Activated CD4-positive, alpha-beta T cell treated with anti-CD3 and anti-CD28 coated beads for 36 hours (primary cell): ENCODE measurements at regions not wholly inside any gene's neighbourhood (a gene's known extent, or its start where the extent isn't known, plus 50 kb on each side); places are given as distances from the start of the nearest gene placed in this dataset.

Experiments
- ATAC-seq: fragments of 200-7000 bp; cut with Tn5 transposase; one replicate; pipeline ENCODE4 v1.10.0; 2021; ENCODE audit warnings: mild to moderate bottlenecking, moderate library complexity
- CTCF ChIA-PET: fragments of 350-600 bp; sonication (Branson Sonifier 250); formaldehyde crosslinking; loops from one replicate; lab custom pipeline; 2021; ENCODE audit warnings: antibody characterized with exemption; lab: Charles Lee
- POLR2A ChIA-PET: fragments of 350-600 bp; sonication (Branson Sonifier 250); formaldehyde crosslinking; loops from one replicate; lab custom pipeline; 2021; ENCODE audit warnings: antibody characterized with exemption, inconsistent platforms; lab: Charles Lee
- DNase-seq: peaks from one replicate; pipeline ENCODE4 v3.0.0-alpha.2; 2020
- H3K27ac Mint-ChIP-seq: one replicate; pipeline ENCODE4 v1.8.0; 2021; ENCODE audit warnings: mixed read lengths
- H3K27me3 Mint-ChIP-seq: one replicate; pipeline ENCODE4 v1.8.0; 2021; ENCODE audit warnings: mixed read lengths
- H3K36me3 Mint-ChIP-seq: one replicate; pipeline ENCODE4 v1.8.0; 2021; ENCODE audit warnings: low read depth, mixed read lengths
- H3K4me1 Mint-ChIP-seq: one replicate; pipeline ENCODE4 v1.8.0; 2021; ENCODE audit warnings: mixed read lengths
- H3K4me3 Mint-ChIP-seq: one replicate; pipeline ENCODE4 v1.8.0; 2021; ENCODE audit warnings: mild to moderate bottlenecking, moderate library complexity, mixed read lengths
- H3K9me3 Mint-ChIP-seq: one replicate; pipeline ENCODE4 v1.8.0; 2021; ENCODE audit warnings: low read depth, mixed read lengths
- intact Hi-C, 2 experiments: fragments of 100-400 bp; cut with DNase I in 1 of 2; cut with micrococcal nuclease in 1 of 2; formaldehyde crosslinking; loops; one replicate each; pipeline versions ENCODE4 v1.14.2 to v1.15.1; 2022 to 2024; cut with DNase I, micrococcal nuclease

DNA sequence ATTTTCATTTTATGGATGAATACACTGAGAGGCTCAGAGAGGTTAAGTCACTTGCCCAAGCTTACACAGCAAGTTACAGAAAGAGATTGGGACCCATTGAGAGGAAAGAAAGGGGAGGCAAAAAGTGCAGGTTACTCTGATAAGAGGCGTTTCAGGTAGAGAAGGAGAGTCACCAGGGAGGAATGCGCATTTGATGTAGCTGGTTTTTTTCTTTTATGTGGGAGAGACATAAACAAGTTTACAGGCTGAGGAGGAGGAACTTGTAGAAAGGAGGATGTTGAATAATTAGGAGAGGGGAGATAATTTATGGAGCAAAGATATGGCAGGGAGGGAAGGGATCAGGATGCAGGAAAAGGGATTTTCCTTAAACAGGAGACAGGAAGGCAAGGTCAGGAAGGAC lies 297.0 kb downstream of the PCNX1 start:
- Mint-ChIP-seq H3K4me1 (peaks cover 2% of the 10 kb centered on the region), H3K9me3 (peaks cover 3% of the 10 kb centered on the region), H3K27me3 (peaks cover 6% of the 10 kb centered on the region), H3K4me3 (no peak overlapping the region), H3K36me3 (no peaks in the 10 kb centered on the region), H3K27ac (no peak overlapping the region)
- ChIA-PET CTCF (interaction anchor here (0.6 kb wide), 1 partner anchor 48 kb away, joined by 3 read pairs; no protein-coding TSS in a partner anchor), POLR2A (no interaction called here)
- intact Hi-C loops = no loop called here
- DNase-seq = no peak
- no peak for ATAC-seq

DNA sequence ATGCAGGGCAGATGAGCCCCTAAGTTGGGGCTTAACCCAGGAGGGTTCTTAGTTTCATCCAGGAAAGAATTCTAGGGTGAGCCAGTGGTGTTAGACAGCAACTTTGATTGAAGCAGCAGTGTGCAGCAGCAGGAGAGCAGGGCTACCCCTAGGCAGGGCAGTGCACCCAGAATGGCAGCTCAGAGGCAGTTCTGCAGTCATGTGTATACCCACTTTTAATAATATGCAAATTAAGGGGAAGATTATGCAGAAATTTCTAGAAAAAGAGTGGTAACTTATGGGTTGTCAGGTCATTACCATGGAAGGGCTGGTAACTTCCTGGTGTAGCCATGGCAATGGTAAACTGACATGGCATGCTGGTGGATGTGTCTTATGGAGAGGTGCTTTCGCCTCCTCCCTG lies 297.5 kb downstream of the PCNX1 start:
- Mint-ChIP-seq H3K27ac (no peak overlapping the region), H3K9me3 (peaks cover 3% of the 10 kb centered on the region)
- ATAC-seq = no peak

DNA sequence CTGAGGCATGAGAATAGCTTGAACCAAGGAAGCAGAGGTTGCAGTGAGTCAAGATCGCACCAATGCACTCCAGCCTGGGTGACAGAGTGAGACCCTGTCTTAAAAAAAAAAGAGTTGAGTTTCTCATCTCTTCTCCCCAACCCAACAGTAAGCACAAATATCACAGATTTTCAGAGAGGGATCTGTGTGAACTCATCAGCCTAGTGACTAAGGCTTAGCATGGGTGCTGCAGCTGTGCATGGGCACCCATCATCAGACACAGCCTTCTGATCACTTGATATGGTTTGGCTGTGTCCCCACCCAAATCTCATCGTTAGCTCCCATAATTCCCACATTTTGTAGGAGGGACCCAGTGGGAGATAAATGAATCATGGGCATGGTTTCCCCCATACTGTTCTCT lies 298.9 kb downstream of the PCNX1 start:
- POLR2A ChIA-PET = no interaction called here

More for the DNA sequence above, 297.5 kb downstream of the PCNX1 start:
- Mint-ChIP-seq H3K27me3 (peaks cover 6% of the 10 kb centered on the region), H3K4me1 (peaks cover 2% of the 10 kb centered on the region), H3K4me3 (no peak overlapping the region), H3K36me3 (no peaks in the 10 kb centered on the region)
- ChIA-PET CTCF (no interaction called here), POLR2A (no interaction called here)
- intact Hi-C loops = no loop called here
- no peak for DNase-seq

DNA sequence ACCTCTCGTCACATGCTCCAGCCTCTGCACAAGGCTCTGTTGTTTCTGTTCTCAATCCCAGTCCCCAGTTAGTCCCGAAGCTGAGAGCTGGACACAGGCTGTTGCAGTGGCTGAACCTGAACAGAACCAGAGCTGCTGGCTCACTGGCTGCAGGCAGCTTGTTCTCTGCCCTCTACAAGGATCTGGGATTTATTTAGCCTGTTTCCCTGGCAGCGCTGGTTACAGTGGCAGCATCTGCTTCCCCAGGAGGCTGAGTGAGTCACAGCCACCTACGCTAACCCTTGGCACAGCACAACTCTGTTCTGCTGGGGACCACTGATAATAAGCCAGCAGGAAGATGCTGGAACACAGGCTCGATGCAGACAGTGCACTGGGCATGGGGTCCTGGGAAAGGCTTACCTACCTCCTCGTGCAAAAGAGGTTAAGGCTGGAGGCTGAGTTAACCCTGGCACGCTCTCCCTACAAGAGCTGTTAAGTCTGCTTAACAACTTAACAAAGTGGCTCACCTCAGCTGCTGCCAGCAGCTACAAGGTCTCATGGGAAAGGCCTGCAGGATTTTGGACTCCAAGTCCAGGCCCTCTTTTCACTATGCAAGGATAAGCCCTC lies 299.6 kb downstream of the PCNX1 start:
- Mint-ChIP-seq H3K9me3 (peaks cover 3% of the 10 kb centered on the region), H3K27me3 (peaks cover 6% of the 10 kb centered on the region), H3K36me3 (no peaks in the 10 kb centered on the region), H3K27ac (no peak overlapping the region), H3K4me1 (peaks cover 2% of the 10 kb centered on the region), H3K4me3 (no peak overlapping the region)
- DNase-seq (no peak), ATAC-seq (no peak)
- ChIA-PET POLR2A (no interaction called here), CTCF (interaction anchor here (0.6 kb wide), 1 partner anchor 565 kb away, joined by 3 read pairs; no protein-coding TSS in a partner anchor)
- intact Hi-C loops = no loop called here

More for the DNA sequence above, 298.9 kb downstream of the PCNX1 start:
- Mint-ChIP-seq H3K4me1 (peaks cover 2% of the 10 kb centered on the region), H3K27me3 (peaks cover 6% of the 10 kb centered on the region), H3K27ac (no peak overlapping the region), H3K9me3 (peaks cover 3% of the 10 kb centered on the region), H3K4me3 (no peak overlapping the region), H3K36me3 (no peaks in the 10 kb centered on the region)
- ATAC-seq (no peak), DNase-seq (no peak)
- CTCF ChIA-PET = interaction anchor here (0.6 to 0.7 kb wide), 2 partner anchors 14 to 548 kb away, joined by 3 read pairs; no protein-coding TSS in a partner anchor
- intact Hi-C loops = no loop called here

DNA sequence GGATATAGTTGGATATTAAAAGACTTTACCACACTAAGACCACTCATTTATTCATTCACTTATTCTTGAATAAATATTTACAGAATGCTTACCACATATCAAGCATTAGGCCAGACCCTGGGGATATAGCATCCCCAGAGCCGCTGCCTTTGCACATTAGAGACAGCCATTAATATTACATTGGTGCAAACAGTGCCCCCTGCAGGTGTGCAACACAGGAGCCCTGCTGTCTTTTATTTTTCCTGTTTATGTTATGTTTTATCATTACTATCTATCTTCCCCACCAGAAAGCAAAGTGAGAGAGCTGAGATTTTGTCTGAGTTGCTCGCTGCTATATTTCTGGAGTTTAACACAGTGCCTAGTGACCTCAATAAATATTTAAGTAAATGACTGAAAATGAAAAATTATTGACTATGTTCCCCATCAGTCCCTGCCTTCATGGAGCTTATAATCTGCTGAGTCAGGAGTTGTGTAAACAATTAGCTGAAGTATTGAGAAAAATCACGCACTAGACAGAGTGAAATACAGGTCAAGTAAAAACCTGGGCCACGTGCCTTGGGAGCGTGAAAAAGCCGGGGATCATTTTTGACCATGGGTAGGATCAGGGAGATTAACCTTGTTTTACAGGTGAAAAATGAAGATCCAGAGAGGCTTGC lies 301.6 kb downstream of the PCNX1 start:
- Mint-ChIP-seq H3K4me1 (peaks cover 5% of the 10 kb centered on the region), H3K9me3 (peaks cover 3% of the 10 kb centered on the region), H3K36me3 (no peaks in the 10 kb centered on the region), H3K27ac (no peak overlapping the region), H3K4me3 (no peak overlapping the region), H3K27me3 (no peaks in the 10 kb centered on the region)
- ChIA-PET CTCF (no interaction called here), POLR2A (no interaction called here)
- ATAC-seq (no peak), DNase-seq (no peak)
- intact Hi-C loops = no loop called here

DNA sequence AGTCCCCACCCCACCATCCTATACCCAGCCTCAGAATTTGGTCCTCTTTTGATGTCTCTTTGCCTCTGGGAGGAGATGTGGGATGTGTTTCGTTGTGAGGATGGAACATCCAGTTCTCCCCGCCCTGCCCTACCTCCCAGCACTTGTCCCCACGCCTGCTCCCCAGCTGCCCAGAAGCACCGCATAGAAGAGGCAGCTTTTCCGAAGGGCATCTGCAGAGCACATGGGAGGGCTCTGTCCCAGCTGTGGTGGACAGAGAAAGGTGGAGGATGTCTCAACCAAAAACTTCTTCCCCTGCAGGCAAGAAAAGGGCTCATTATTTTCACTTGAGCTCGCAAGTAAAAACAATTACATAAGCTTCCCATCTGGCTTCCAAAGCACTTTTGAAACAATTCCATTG lies 302.6 kb downstream of the PCNX1 start:
- no peak overlapping the region for H3K4me3 Mint-ChIP-seq
- ChIA-PET POLR2A (no interaction called here), CTCF (interaction anchor here (0.6 kb wide), 1 partner anchor 74 kb away, joined by 3 read pairs; no protein-coding TSS in a partner anchor)
- peaks cover 5% of the 10 kb centered on the region for H3K4me1 Mint-ChIP-seq
- H3K27me3 Mint-ChIP-seq = no peaks in the 10 kb centered on the region
- no peak for DNase-seq
- no peak for ATAC-seq
- H3K9me3 Mint-ChIP-seq = peaks cover 3% of the 10 kb centered on the region
- H3K36me3 Mint-ChIP-seq = no peaks in the 10 kb centered on the region
- intact Hi-C loops = no loop called here
- no peak overlapping the region for H3K27ac Mint-ChIP-seq

DNA sequence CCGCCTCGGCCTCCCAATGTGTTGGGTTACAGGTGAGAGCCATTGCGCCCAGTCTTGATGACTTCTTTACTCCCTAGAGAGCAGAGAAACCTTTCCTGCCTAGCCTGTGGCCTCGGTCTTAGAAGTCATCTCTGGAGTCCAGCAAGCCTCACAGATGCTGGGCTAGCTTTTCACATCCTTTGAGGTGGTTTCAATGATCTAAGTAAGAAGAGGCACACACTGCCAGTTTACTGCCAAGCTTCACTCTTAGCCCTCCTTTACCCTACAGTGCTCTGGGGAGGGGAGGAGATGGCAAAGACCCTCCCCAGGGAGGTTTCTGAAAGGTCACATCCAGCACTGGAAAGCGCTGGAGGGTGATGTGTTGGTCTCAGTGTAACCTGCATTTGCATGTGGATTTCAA lies 304.8 kb downstream of the PCNX1 start:
- no peak for ATAC-seq
- Mint-ChIP-seq H3K27me3 (no peaks in the 10 kb centered on the region), H3K4me3 (no peak overlapping the region), H3K9me3 (no peaks in the 10 kb centered on the region), H3K36me3 (no peaks in the 10 kb centered on the region), H3K27ac (no peak overlapping the region), H3K4me1 (peaks cover 3% of the 10 kb centered on the region)
- CTCF ChIA-PET = interaction anchor here (0.7 to 0.8 kb wide), 2 partner anchors 500 to 1313 kb away, joined by 3 to 4 read pairs; no protein-coding TSS in a partner anchor
- POLR2A ChIA-PET = no interaction called here
- intact Hi-C loops = no loop called here
- no peak for DNase-seq

DNA sequence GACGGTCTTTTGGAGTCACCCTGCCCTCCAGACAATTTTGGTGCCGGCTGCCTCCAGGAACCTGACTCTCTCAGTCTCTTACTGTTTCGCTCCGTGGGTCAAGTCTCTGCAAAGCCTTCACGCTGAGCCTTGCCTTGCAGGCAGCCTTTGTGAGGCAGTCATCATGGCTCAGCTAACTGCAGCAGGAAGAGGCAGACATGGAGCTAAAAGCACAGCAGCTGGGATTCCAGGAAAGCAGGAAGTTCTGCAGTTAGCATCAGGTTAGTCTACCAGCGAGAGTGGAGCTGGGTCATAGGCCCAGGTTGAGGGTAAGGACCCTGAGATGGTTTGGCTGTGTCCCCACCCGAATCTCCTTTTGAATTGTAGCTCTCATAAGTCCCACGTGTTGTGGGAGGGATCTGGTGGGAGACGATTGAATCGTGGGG lies 305.4 kb downstream of the PCNX1 start:
- no peak overlapping the region for H3K27ac Mint-ChIP-seq
- CTCF ChIA-PET = interaction anchor here (0.8 to 1.2 kb wide), 3 partner anchors 15 to 499 kb away, joined by 3 to 4 read pairs (median 3); no protein-coding TSS in a partner anchor
- POLR2A ChIA-PET = no interaction called here
- H3K27me3 Mint-ChIP-seq = no peaks in the 10 kb centered on the region
- peaks cover 4% of the 10 kb centered on the region for H3K4me1 Mint-ChIP-seq
- peaks cover 3% of the 10 kb centered on the region for H3K9me3 Mint-ChIP-seq
- no peak for DNase-seq
- no peak for ATAC-seq
- intact Hi-C loops = no loop called here
- H3K4me3 Mint-ChIP-seq = no peak overlapping the region
- H3K36me3 Mint-ChIP-seq = peaks cover 2% of the 10 kb centered on the region

DNA sequence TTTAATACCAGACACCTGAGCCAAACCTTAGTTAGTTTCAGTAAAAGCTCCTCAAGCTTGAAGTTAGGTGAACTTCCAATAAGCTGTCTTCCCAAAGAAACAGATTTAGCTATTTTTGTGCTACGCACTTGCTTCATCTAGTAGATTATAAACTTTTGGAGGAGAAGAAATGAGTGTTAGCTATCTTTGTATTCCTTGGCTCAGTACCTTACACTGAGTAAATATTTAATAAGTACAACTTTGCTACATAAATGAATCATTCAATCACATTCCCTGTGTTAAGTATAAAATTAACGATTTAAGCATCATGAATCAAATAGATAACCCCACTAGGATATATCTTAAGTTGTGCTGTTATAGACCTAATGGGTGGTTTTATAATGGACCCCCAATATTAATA lies 307.0 kb downstream of the PCNX1 start:
- no peak for ATAC-seq
- Mint-ChIP-seq H3K9me3 (peaks cover 5% of the 10 kb centered on the region), H3K27me3 (no peaks in the 10 kb centered on the region), H3K4me1 (peaks cover 18% of the 10 kb centered on the region), H3K36me3 (peaks cover 6% of the 10 kb centered on the region), H3K4me3 (no peak overlapping the region), H3K27ac (no peak overlapping the region)
- no peak for DNase-seq
- POLR2A ChIA-PET = no interaction called here
- CTCF ChIA-PET = interaction anchor here (0.5 kb wide), 1 partner anchor 71 kb away, joined by 4 read pairs; no protein-coding TSS in a partner anchor
- intact Hi-C loops = no loop called here

DNA sequence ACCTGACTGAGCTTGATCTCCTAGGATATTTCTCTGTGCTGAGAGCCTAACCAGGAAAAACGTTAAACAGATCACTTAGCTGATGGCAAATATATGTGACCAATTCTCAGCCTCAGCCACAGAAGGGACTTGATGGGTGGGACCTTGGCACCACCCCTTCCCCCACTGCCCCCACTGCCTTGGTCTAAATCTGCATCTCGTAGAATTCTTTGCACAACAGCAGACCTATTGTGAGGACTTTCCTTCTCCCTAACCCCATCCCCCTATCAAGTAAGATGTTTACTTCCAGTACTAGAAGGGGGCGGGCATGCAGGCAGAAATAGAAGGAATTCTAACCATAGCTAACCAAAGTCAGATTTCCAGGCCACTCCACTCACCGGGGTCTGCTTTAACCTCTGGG lies 313.2 kb downstream of the PCNX1 start:
- Mint-ChIP-seq H3K27me3 (no peaks in the 10 kb centered on the region), H3K27ac (no peak overlapping the region), H3K4me1 (peaks cover 15% of the 10 kb centered on the region), H3K36me3 (peaks cover 6% of the 10 kb centered on the region), H3K9me3 (peaks cover 5% of the 10 kb centered on the region), H3K4me3 (no peak overlapping the region)
- intact Hi-C loops = no loop called here
- ATAC-seq (no peak), DNase-seq (no peak)
- CTCF ChIA-PET = interaction anchor here (0.6 kb wide), 1 partner anchor 14 kb away, joined by 3 read pairs; no protein-coding TSS in a partner anchor
- POLR2A ChIA-PET = no interaction called here

DNA sequence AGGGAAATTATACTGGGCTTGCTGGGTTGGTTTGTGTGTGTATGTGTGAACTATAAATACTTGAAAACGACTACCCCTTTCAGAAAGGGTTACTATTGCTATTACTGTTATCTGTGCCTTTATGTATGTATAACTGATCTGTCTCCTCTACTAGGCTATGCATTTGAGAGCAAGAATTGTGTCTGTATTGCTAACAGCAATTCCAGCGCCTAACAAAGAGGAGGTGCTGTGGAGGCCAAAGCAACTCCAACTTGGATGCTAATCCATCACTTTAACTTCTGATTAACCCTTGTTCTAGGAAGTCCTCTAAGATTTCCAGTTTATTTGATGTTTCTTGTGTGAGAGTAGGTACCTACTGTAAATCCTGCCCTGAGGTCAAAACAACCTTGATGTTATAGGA lies 313.9 kb downstream of the PCNX1 start:
- no peaks in the 10 kb centered on the region for H3K27me3 Mint-ChIP-seq
- H3K4me1 Mint-ChIP-seq = peaks cover 15% of the 10 kb centered on the region
- no peak for DNase-seq
- H3K4me3 Mint-ChIP-seq = no peak overlapping the region
- ChIA-PET CTCF (interaction anchor here (0.6 kb wide), 1 partner anchor 66 kb away, joined by 4 read pairs; no protein-coding TSS in a partner anchor), POLR2A (no interaction called here)
- peaks cover 5% of the 10 kb centered on the region for H3K9me3 Mint-ChIP-seq
- no peak overlapping the region for H3K27ac Mint-ChIP-seq
- intact Hi-C loops = no loop called here
- peaks cover 6% of the 10 kb centered on the region for H3K36me3 Mint-ChIP-seq
- no peak for ATAC-seq

DNA sequence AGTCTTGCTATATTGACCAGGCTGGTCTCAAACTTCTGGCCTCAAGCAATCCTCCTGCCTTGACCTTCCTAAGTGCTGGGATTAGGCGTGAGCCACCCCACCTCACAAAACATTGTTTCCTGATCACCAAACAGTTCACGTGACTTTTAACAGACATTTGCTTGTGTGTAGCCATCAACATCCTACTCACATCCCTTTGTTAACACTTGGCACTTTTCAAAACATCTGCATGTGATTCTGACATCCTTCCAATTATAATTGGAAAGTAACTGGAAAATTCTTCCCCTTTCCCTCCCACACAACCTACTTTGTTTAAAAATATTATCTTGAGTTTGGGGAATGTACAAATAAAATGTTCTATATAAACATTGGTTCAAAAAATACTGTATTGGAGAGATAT lies 317.9 kb downstream of the PCNX1 start:
- H3K4me1 Mint-ChIP-seq = no peaks in the 10 kb centered on the region
- intact Hi-C loops = no loop called here
- H3K9me3 Mint-ChIP-seq = no peaks in the 10 kb centered on the region
- H3K36me3 Mint-ChIP-seq = no peaks in the 10 kb centered on the region
- H3K27ac Mint-ChIP-seq = no peak overlapping the region
- no peak overlapping the region for H3K4me3 Mint-ChIP-seq
- no peak for ATAC-seq
- no peak for DNase-seq
- ChIA-PET POLR2A (no interaction called here), CTCF (interaction anchor here (0.8 kb wide), 1 partner anchor 527 kb away, joined by 3 read pairs; no protein-coding TSS in a partner anchor)
- H3K27me3 Mint-ChIP-seq = no peaks in the 10 kb centered on the region
